Right atrium auricular region (tissue), 2 donors: ENCODE measurements at regions not wholly inside any gene's neighbourhood (a gene's known extent, or its start where the extent isn't known, plus 50 kb on each side); places are given as distances from the start of the nearest gene placed in this dataset.

Experiments used
- DNase-seq: peaks from one replicate; pipeline ENCODE4 v3.0.0-alpha.2; 2019; ENCODE audit warnings: low spot score
- H3K27ac ChIP-seq, 2 donors: fragments of 200-600 bp; sonication (generic); 1 replicate in 1 of 2; 2 replicates in 1 of 2; pipeline ENCODE4 v1.5.1; 2016 to 2019
- H3K27me3 ChIP-seq, 2 donors: fragments of 200-600 bp; sonication (generic); one replicate each; pipeline versions ENCODE4 v1.5.1 to v1.6.0; 2017 to 2019
- H3K36me3 ChIP-seq: fragments of 200-600 bp; sonication (generic); one replicate; pipeline ENCODE4 v1.5.1; 2016
- H3K4me1 ChIP-seq, 2 donors: fragments of 200-600 bp; sonication (generic); one replicate each; pipeline versions ENCODE4 v1.5.1 to v1.6.0; 2017 to 2019
- H3K4me3 ChIP-seq, 2 donors: fragments of 200-600 bp; sonication (generic); 1 replicate in 1 of 2; 2 replicates in 1 of 2; pipeline ENCODE4 v1.5.1; 2017 to 2019; ENCODE audit warnings: mild to moderate bottlenecking in 1 of 2, moderate library complexity in 1 of 2
- H3K9me3 ChIP-seq, 2 donors: fragments of 200-600 bp; sonication (generic); one replicate each; pipeline ENCODE4 v1.5.1; 2019
- TF ChIP-seq, protein P1 (sequence below), 2 donors: fragments of 200-600 bp; sonication (generic); IDR thresholded peaks; one replicate each; pipeline ENCODE4 v1.5.1; 2019; ENCODE audit warnings: antibody characterized with exemption in 2 of 2

DNA sequence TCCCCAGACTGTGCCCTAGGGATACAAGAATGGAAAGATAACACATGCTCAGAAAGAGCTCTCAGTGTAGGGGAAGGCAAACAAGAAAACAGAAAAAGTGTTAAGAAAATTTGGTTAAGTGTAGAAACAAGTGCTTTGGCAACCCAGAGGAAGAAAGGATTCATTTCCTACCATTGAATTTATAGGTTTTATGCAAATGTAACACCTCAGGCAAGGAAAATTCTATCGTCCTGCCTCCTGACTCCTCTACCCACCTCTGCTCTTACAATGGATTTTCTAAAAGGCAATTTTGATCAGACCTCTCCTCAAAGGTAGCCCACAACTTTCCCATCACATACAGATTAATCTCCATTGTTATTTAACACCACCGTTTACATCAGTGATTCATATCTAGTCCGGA, 298.7 kb downstream of the RFC3 start:
- Histone ChIP-seq H3K4me3 (no peak overlapping the region), H3K27me3 (no peaks in the 10 kb centered on the region), H3K27ac (no peak overlapping the region), H3K9me3 (no peaks in the 10 kb centered on the region), H3K36me3 (no peaks in the 10 kb centered on the region), H3K4me1 (no peaks in the 10 kb centered on the region)
- TF ChIP-seq, protein P1, sequence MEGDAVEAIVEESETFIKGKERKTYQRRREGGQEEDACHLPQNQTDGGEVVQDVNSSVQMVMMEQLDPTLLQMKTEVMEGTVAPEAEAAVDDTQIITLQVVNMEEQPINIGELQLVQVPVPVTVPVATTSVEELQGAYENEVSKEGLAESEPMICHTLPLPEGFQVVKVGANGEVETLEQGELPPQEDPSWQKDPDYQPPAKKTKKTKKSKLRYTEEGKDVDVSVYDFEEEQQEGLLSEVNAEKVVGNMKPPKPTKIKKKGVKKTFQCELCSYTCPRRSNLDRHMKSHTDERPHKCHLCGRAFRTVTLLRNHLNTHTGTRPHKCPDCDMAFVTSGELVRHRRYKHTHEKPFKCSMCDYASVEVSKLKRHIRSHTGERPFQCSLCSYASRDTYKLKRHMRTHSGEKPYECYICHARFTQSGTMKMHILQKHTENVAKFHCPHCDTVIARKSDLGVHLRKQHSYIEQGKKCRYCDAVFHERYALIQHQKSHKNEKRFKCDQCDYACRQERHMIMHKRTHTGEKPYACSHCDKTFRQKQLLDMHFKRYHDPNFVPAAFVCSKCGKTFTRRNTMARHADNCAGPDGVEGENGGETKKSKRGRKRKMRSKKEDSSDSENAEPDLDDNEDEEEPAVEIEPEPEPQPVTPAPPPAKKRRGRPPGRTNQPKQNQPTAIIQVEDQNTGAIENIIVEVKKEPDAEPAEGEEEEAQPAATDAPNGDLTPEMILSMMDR (IDR thresholded peaks at IDR 0.05): no peak
- no peak for DNase-seq

DNA sequence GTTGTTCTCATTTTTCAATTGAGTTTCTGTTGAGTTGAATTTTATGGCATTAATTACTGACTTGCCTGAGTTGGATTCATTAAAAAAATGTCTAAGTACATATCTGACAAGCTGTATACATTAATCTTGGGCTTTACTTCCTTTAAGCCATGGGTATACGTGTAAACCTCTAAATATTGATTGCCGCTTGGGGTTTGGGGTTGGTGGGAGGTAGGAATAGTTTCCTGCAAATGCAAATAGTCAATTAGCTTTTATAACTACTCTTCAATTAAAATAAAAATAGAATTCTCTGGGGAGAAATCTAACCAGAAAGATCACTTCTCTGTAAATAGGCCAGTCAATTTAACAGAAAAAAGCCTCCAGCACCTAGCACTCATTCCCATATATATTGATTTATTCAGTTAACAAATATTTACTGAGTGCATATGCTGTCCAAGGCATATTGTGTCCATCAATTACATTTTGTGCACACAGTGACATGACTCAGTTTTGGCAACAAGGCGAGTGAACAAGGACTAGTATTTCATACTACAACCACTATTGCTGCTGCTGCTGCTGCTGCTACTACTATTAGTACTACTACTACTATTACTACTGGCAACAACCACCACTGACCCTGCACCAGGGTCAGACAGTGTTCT, 306.8 kb downstream of the RFC3 start:
- no peaks in the 10 kb centered on the region for H3K4me1 ChIP-seq
- H3K4me3 ChIP-seq: no peak overlapping the region
- no peaks in the 10 kb centered on the region for H3K27me3 ChIP-seq
- no peaks in the 10 kb centered on the region for H3K9me3 ChIP-seq
- DNase-seq: no peak
- TF ChIP-seq, protein P1 (IDR thresholded peaks at IDR 0.05): no peak
- H3K27ac ChIP-seq: no peak overlapping the region
- no peaks in the 10 kb centered on the region for H3K36me3 ChIP-seq

DNA sequence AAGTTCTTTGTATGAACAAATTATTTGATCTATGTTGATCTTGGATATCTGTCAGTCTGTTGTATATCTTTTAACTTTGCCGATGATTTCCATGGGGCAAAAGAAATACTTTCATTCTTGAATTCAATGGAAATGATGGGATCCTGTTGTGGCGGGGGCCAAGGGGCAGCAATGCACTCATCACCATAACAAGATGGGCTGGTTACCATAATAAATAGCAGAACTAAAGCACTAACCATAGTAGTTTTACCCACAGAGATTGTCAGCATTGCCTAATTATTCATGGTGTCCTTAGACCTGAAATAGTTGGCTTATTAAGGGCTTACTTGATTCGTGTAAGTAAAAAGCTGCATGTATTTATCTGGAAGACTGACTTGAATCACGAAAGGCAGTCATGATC, 309.6 kb downstream of the RFC3 start:
- no peak overlapping the region for H3K27ac ChIP-seq
- H3K36me3 ChIP-seq: no peaks in the 10 kb centered on the region

DNA sequence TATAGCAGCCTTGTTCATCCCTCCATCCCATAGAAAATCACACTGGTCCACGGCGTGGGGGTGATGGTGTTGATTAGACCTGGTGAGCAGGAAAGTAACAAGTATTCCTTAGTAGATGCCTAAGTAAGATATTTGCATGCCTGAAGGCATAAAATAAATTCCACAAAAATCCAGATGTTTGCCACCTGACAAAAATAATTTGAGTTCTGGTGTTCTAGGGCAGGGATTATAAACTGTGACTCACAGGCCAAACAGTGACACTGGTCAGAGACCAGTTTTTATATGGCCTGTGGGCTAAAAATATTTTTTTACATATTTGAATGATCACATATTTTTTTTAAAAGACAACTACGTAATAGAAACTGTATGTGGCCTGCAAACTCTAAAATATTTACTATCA, 310.7 kb downstream of the RFC3 start:
- Histone ChIP-seq H3K27ac (no peak overlapping the region), H3K36me3 (no peaks in the 10 kb centered on the region), H3K27me3 (no peaks in the 10 kb centered on the region), H3K4me1 (no peaks in the 10 kb centered on the region), H3K9me3 (no peaks in the 10 kb centered on the region), H3K4me3 (no peak overlapping the region)
- no peak for DNase-seq
- TF ChIP-seq, protein P1 (IDR thresholded peaks at IDR 0.05): no peak

More for the DNA sequence above, 309.6 kb downstream of the RFC3 start:
- Histone ChIP-seq H3K27me3 (no peaks in the 10 kb centered on the region), H3K9me3 (no peaks in the 10 kb centered on the region), H3K4me3 (no peak overlapping the region), H3K4me1 (no peaks in the 10 kb centered on the region)
- no peak for DNase-seq
- TF ChIP-seq, protein P1 (IDR thresholded peaks at IDR 0.05): no peak

DNA sequence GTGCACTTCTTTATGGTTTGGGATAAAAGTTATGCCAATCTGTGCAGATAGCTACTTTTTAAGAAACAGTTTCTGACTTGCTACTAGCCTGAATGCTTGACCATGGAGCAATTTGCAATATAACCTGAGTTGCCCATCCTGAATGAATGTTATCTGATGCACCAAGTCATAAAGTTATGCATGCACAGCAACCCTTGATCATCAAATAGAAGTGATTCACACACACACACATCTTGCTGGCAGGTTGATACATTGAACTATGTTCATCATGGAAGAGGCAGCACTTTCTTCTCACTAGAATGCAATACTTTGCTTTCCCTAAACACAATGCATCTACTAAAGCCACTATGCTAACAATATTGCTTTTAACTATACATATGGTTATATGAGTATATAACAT, 311.5 kb downstream of the RFC3 start:
- Histone ChIP-seq H3K36me3 (no peaks in the 10 kb centered on the region), H3K4me3 (no peak overlapping the region), H3K4me1 (no peaks in the 10 kb centered on the region), H3K27ac (no peak overlapping the region), H3K27me3 (no peaks in the 10 kb centered on the region), H3K9me3 (no peaks in the 10 kb centered on the region)
- no peak for DNase-seq
- TF ChIP-seq, protein P1 (IDR thresholded peaks at IDR 0.05): no peak

DNA sequence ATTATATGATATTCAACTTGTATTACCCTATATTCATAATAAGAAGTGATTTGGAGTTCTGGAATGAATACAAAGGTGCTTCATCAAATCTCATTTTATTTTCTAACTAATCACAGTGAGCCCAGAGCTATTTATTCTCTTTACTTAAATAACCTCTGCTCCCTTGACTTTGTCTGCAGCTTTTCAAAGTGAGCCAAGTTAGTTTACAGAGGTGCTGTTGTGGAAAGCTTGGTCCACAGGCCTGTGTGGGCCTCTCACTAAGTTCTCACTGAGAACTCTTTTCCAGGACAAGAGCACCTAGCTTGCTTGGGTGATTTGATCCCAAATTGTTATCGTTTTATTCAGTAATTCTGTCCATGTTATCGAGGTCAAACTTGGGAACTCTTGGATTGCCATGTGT, 319.3 kb downstream of the RFC3 start:
- Histone ChIP-seq H3K27ac (no peak overlapping the region), H3K9me3 (peaks cover 0 to 9% of the 10 kb centered on the region in 2 donors), H3K27me3 (no peaks in the 10 kb centered on the region)

More for the DNA sequence above, 319.3 kb downstream of the RFC3 start:
- TF ChIP-seq, protein P1 (IDR thresholded peaks at IDR 0.05): no peak
- Histone ChIP-seq H3K36me3 (no peaks in the 10 kb centered on the region), H3K4me3 (no peak overlapping the region), H3K4me1 (no peaks in the 10 kb centered on the region)
- no peak for DNase-seq
